Loucy (cell line): ENCODE measurements at regions not wholly inside any gene's neighbourhood (a gene's known extent, or its start where the extent isn't known, plus 50 kb on each side); places are given as distances from the start of the nearest gene placed in this dataset.

Experiments
- H2AFZ ChIP-seq: fragments of 200-600 bp; sonication (generic); 2 replicates; pipeline ENCODE4 v1.6.0; 2016; ENCODE audit warnings: antibody characterized with exemption, mild to moderate bottlenecking, low read length, moderate library complexity
- H3F3A ChIP-seq: fragments of 200-600 bp; 2 replicates; pipeline ENCODE4 v1.6.0; 2016; ENCODE audit warnings: antibody characterized with exemption, low read depth, mild to moderate bottlenecking
- H3K27me3 ChIP-seq: fragments of 200-600 bp; sonication (generic); 2 replicates; pipeline ENCODE4 v1.6.1; 2014; ENCODE audit warnings: low read length, mild to moderate bottlenecking; ENCODE audit not compliant: insufficient read depth, poor library complexity, severe bottlenecking
- H3K36me3 ChIP-seq: fragments of 200-600 bp; sonication (generic); 2 replicates; pipeline ENCODE4 v1.6.1; 2016; ENCODE audit warnings: low read length; ENCODE audit not compliant: insufficient read depth
- H3K4me1 ChIP-seq: fragments of 200-600 bp; sonication (generic); 2 replicates; pipeline ENCODE4 v1.5.1; 2014; ENCODE audit warnings: low read length, mild to moderate bottlenecking; ENCODE audit not compliant: insufficient read depth, poor library complexity, severe bottlenecking
- H3K4me2 ChIP-seq: fragments of 200-600 bp; sonication (generic); 2 replicates; pipeline ENCODE4 v1.6.0; 2014; ENCODE audit warnings: antibody characterized with exemption, low read length, low read depth, mild to moderate bottlenecking; ENCODE audit not compliant: poor library complexity, severe bottlenecking
- H3K4me3 ChIP-seq: fragments of 200-600 bp; sonication (generic); 2 replicates; pipeline ENCODE4 v1.5.1; 2014; ENCODE audit warnings: low read length, mild to moderate bottlenecking, mixed read lengths; ENCODE audit not compliant: poor library complexity, severe bottlenecking
- H3K79me2 ChIP-seq: fragments of 200-600 bp; sonication (generic); 2 replicates; pipeline ENCODE4 v1.6.1; 2014; ENCODE audit warnings: low read length; ENCODE audit not compliant: insufficient read depth
- H3K9ac ChIP-seq: fragments of 200-600 bp; sonication (generic); 2 replicates; pipeline ENCODE4 v1.6.0; 2014; ENCODE audit warnings: mild to moderate bottlenecking, low read depth, low read length, moderate library complexity; ENCODE audit not compliant: poor library complexity, severe bottlenecking
- H3K9me2 ChIP-seq: fragments of 200-600 bp; sonication (generic); replicated peaks from 2 replicates; pipeline ENCODE4 v1.6.1; 2016; ENCODE audit warnings: low read depth, low read length, mixed read lengths
- H3K9me3 ChIP-seq: fragments of 200-600 bp; sonication (generic); 2 replicates; pipeline ENCODE4 v1.6.1; 2014; ENCODE audit warnings: mild to moderate bottlenecking, antibody characterized with exemption, low read length, low read depth; ENCODE audit not compliant: insufficient read depth
- H4K20me1 ChIP-seq: fragments of 200-600 bp; sonication (generic); 2 replicates; pipeline ENCODE4 v1.6.0; 2014; ENCODE audit warnings: antibody characterized with exemption, low read length, mild to moderate bottlenecking; ENCODE audit not compliant: insufficient read depth, poor library complexity, severe bottlenecking
- EZH2phosphoT487 ChIP-seq: fragments of 200-600 bp; IDR thresholded peaks from 2 replicates; pipeline ENCODE4 v1.6.1; 2018; ENCODE audit warnings: antibody characterized with exemption, mild to moderate bottlenecking, moderate library complexity, borderline replicate concordance
- TF ChIP-seq, protein P1 (sequence below): fragments of 200-600 bp; sonication (generic); conservative IDR thresholded peaks from 2 replicates; pipeline ENCODE4 v1.5.1; 2014; ENCODE audit warnings: mild to moderate bottlenecking, antibody characterized with exemption, low read length

DNA sequence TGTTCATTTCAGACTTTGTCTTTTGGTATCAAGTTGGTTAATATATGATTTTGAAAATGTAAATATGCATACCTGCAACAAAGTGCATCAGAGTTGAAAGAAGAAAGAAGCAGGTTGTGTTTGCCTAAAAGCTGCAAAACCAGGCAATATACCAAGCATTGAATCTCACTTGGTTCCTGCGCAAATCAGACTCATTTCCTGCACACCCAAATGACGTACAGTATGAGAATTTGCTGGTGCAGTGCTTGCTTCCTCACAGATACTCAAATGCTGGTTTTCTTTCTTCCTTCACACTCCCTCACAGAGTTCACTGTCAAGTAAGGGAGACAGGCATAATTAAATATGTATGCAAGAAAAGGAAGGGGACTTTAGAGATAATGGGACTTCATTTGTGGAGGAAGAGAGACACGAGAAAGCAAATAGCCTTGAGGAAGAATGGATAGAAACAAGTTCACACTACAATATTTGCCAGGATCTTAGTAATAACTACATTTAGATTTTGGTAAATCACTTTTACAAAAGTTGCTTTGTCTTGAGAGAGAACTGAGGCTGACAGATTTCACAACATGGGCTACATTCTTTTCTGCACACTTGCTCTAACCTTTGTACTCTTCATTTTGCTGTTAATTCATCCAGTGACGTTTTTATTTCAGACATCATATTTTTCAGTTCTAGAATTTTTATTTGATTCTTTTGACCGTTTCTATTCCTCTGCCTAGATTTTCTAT is 56.9 kb upstream of the AOAH start:
- Histone ChIP-seq H3K9me2 (no peaks in the 10 kb centered on the region), H4K20me1 (no peaks in the 10 kb centered on the region), H3K4me2 (no peak overlapping the region), H2AFZ (no peak overlapping the region), H3K4me3 (no peak overlapping the region), H3K4me1 (peaks cover 56% of the 10 kb centered on the region), H3K27me3 (no peaks in the 10 kb centered on the region), H3K79me2 (no peaks in the 10 kb centered on the region), H3F3A (peaks cover 11% of the 10 kb centered on the region; the same call in 1 of the 2 replicates), H3K9ac (no peak overlapping the region), H3K36me3 (no peaks in the 10 kb centered on the region), H3K9me3 (no peaks in the 10 kb centered on the region)
- TF ChIP-seq EZH2phosphoT487: no peak
- TF ChIP-seq, protein P1, sequence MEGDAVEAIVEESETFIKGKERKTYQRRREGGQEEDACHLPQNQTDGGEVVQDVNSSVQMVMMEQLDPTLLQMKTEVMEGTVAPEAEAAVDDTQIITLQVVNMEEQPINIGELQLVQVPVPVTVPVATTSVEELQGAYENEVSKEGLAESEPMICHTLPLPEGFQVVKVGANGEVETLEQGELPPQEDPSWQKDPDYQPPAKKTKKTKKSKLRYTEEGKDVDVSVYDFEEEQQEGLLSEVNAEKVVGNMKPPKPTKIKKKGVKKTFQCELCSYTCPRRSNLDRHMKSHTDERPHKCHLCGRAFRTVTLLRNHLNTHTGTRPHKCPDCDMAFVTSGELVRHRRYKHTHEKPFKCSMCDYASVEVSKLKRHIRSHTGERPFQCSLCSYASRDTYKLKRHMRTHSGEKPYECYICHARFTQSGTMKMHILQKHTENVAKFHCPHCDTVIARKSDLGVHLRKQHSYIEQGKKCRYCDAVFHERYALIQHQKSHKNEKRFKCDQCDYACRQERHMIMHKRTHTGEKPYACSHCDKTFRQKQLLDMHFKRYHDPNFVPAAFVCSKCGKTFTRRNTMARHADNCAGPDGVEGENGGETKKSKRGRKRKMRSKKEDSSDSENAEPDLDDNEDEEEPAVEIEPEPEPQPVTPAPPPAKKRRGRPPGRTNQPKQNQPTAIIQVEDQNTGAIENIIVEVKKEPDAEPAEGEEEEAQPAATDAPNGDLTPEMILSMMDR: no peak

DNA sequence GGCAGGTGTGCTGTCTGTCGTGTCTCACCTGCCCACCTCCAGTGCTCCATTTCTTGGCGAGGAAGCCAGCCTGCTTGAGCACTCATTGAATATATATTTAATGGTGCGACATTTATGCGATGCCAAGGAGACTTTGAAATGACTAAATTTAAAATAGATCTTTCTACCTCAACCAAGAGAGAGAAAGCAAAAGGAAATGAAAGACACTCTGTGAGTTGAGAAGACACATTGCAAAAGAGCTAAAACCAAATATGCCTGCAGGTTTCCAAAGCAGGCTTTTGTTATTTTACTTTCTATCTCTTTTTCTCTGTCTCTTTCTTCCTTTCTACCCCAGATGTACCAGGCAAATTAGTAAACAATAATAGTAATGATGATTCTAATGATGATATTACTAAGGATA is 53.6 kb upstream of the AOAH start:
- TF ChIP-seq, protein P1: no peak
- TF ChIP-seq EZH2phosphoT487: no peak
- peak overlapping the region; percentile 54 for H3K4me3 ChIP-seq

DNA sequence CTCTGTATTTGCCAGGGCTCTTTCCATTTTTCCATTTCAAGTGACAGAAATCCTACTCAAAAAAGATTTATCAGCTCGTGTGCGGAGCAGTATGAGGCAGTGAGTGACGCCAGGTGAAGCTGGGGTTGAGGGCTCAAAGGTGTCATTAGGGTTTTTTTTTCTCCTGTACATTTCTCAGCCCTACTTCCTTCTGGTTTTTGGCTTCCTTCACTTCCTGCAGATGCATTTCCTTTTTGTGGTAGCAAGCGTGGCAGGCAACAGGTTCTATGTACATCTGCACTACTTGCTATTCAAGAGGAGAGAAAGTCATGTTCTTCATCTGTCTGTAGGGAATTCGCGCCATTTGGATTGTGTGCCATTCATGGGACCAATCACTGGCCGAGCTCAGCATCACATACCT is 52.8 kb upstream of the AOAH start:
- no peaks in the 10 kb centered on the region for H3F3A ChIP-seq
- peak overlapping the region; percentile 32 for H3K9ac ChIP-seq
- H3K9me2 ChIP-seq: no peaks in the 10 kb centered on the region
- H3K36me3 ChIP-seq: no peaks in the 10 kb centered on the region
- no peaks in the 10 kb centered on the region for H4K20me1 ChIP-seq
- H3K4me2 ChIP-seq: peak overlapping the region; percentile 77
- H3K9me3 ChIP-seq: no peaks in the 10 kb centered on the region
- H3K27me3 ChIP-seq: no peaks in the 10 kb centered on the region
- peak overlapping the region; percentile 54 for H3K4me3 ChIP-seq
- 0 out of 2 replicates have a peak overlapping the region, but pooled peaks have one; percentile 18 for H2AFZ ChIP-seq
- H3K4me1 ChIP-seq: peaks cover 52% of the 10 kb centered on the region
- no peaks in the 10 kb centered on the region for H3K79me2 ChIP-seq
- TF ChIP-seq EZH2phosphoT487: no peak
- TF ChIP-seq, protein P1: no peak

More for the DNA sequence above, 53.6 kb upstream of the AOAH start:
- Histone ChIP-seq H3K4me1 (peaks cover 52% of the 10 kb centered on the region), H3K9ac (peak overlapping the region; percentile 32), H3K9me3 (no peaks in the 10 kb centered on the region), H3K36me3 (no peaks in the 10 kb centered on the region), H3K9me2 (no peaks in the 10 kb centered on the region), H3K79me2 (no peaks in the 10 kb centered on the region), H3K27me3 (no peaks in the 10 kb centered on the region), H3F3A (no peaks in the 10 kb centered on the region), H3K4me2 (peak overlapping the region; percentile 77), H4K20me1 (no peaks in the 10 kb centered on the region), H2AFZ (no peak overlapping the region)
